IMR-90 (cell line): ENCODE measurements at regions not wholly inside any gene's neighbourhood (a gene's known extent, or its start where the extent isn't known, plus 50 kb on each side); places are given as distances from the start of the nearest gene placed in this dataset.

Source experiments
- ATAC-seq: fragments of 200-7000 bp; cut with Tn5 transposase; 2 replicates; pipeline ENCODE4 v1.9.1; 2020; ENCODE audit warnings: low read depth, mild to moderate bottlenecking, moderate library complexity
- BruUV-seq: library from RNA; stranded (reverse); fragments of 400-500 nt; replicated peaks from 2 replicates; lab custom pipeline; 2021; lab: Mats Ljungman, UMichigan
- CTCF ChIA-PET: fragments of 300-600 bp; formaldehyde crosslinking; extraction: SDS; loops from one replicate; lab custom pipeline; 2021; ENCODE audit warnings: antibody characterized with exemption; lab: Yijun Ruan, JAX
- POLR2A ChIA-PET: fragments of 300-600 bp; sonication (Branson Sonifier 250); formaldehyde crosslinking; loops from one replicate; lab custom pipeline; 2022; ENCODE audit warnings: antibody characterized with exemption; ENCODE audit not compliant: unreplicated experiment; lab: Charles Lee
- DNase-seq: peaks from one replicate; pipeline ENCODE4 v3.0.0; 2013
- H2AFZ ChIP-seq: replicated peaks from 2 replicates; pipeline ENCODE3; 2013; ENCODE audit warnings: low read length, mild to moderate bottlenecking; ENCODE audit not compliant: poor library complexity
- H2AK5ac ChIP-seq: 2 replicates; pipeline ENCODE4 v1.6.1; 2013; ENCODE audit warnings: low read depth, low read length, inconsistent platforms
- H2AK9ac ChIP-seq: replicated peaks from 2 replicates; pipeline ENCODE3; 2013; ENCODE audit warnings: mild to moderate bottlenecking, low read depth, low read length, moderate library complexity; ENCODE audit not compliant: poor library complexity
- H2BK120ac ChIP-seq: 2 replicates; pipeline ENCODE4 v1.6.1; 2013; ENCODE audit warnings: low read depth, low read length, inconsistent platforms
- H2BK15ac ChIP-seq: 3 replicates; pipeline ENCODE4 v1.6.1; 2013; ENCODE audit warnings: low read depth, low read length, inconsistent platforms
- H2BK20ac ChIP-seq: 2 replicates; pipeline ENCODE4 v1.6.1; 2013; ENCODE audit warnings: low read depth, mild to moderate bottlenecking, inconsistent platforms, low read length, moderate library complexity
- H2BK5ac ChIP-seq: 2 replicates; pipeline ENCODE4 v1.6.1; 2013; ENCODE audit warnings: mild to moderate bottlenecking, low read depth, low read length, inconsistent platforms; ENCODE audit not compliant: poor library complexity, severe bottlenecking
- H3K14ac ChIP-seq: replicated peaks from 2 replicates; pipeline ENCODE4 v1.6.1; 2013; ENCODE audit warnings: low read depth, low read length, inconsistent platforms
- H3K18ac ChIP-seq: 2 replicates; pipeline ENCODE4 v1.6.1; 2013; ENCODE audit warnings: low read depth, low read length, control low read depth
- H3K23ac ChIP-seq: 2 replicates; pipeline ENCODE4 v1.6.1; 2013; ENCODE audit warnings: low read depth, low read length, inconsistent platforms
- H3K27ac ChIP-seq: 2 replicates; pipeline ENCODE4 v1.5.1; 2013; ENCODE audit warnings: mild to moderate bottlenecking, control low read depth, low read length; ENCODE audit not compliant: insufficient read depth
- H3K27me3 ChIP-seq: 2 replicates; pipeline ENCODE4 v1.6.1; 2013; ENCODE audit warnings: low read length; ENCODE audit not compliant: control insufficient read depth, insufficient read depth
- H3K36me3 ChIP-seq: 2 replicates; pipeline ENCODE4 v1.6.1; 2013; ENCODE audit warnings: low read length, mixed read lengths; ENCODE audit not compliant: control insufficient read depth, insufficient read depth
- H3K4ac ChIP-seq: 2 replicates; pipeline ENCODE4 v1.6.1; 2013; ENCODE audit warnings: low read depth, low read length, inconsistent platforms
- H3K4me1 ChIP-seq: 2 replicates; pipeline ENCODE4 v1.6.1; 2013; ENCODE audit warnings: low read length, mixed read lengths; ENCODE audit not compliant: control insufficient read depth, insufficient read depth
- H3K4me2 ChIP-seq: 2 replicates; pipeline ENCODE4 v1.6.1; 2013; ENCODE audit warnings: low read depth, mild to moderate bottlenecking, control low read depth, low read length, moderate library complexity
- H3K4me3 ChIP-seq: 2 replicates; pipeline ENCODE4 v1.5.1; 2013; ENCODE audit warnings: low read depth, mild to moderate bottlenecking, control low read depth, low read length, moderate library complexity; ENCODE audit not compliant: insufficient read depth
- H3K56ac ChIP-seq: 2 replicates; pipeline ENCODE4 v1.6.1; 2013; ENCODE audit warnings: low read length, inconsistent platforms; ENCODE audit not compliant: insufficient read depth; ENCODE audit errors: extremely low read depth
- H3K79me1 ChIP-seq, 2 experiments: 2 replicates each; pipeline ENCODE4 v1.6.1; 2013; ENCODE audit warnings: low read length in 2 of 2, inconsistent platforms in 1 of 2, low read depth in 1 of 2
- H3K9ac ChIP-seq: 2 replicates; pipeline ENCODE4 v1.6.1; 2013; ENCODE audit warnings: low read depth, low read length, control low read depth
- H3K9me1 ChIP-seq: 2 replicates; pipeline ENCODE4 v1.6.1; 2013; ENCODE audit warnings: low read length, inconsistent platforms; ENCODE audit not compliant: insufficient read depth
- H3K9me3 ChIP-seq: 2 replicates; pipeline ENCODE4 v1.6.1; 2013; ENCODE audit warnings: low read length; ENCODE audit not compliant: control insufficient read depth, insufficient read depth
- H4K20me1 ChIP-seq: 2 replicates; pipeline ENCODE4 v1.6.1; 2013; ENCODE audit warnings: low read length, inconsistent platforms; ENCODE audit not compliant: insufficient read depth
- H4K5ac ChIP-seq: 2 replicates; pipeline ENCODE4 v1.6.1; 2013; ENCODE audit warnings: mild to moderate bottlenecking, low read depth, low read length, control low read depth
- H4K8ac ChIP-seq, 2 experiments: 2 replicates each; pipeline ENCODE4 v1.6.1; 2013; ENCODE audit warnings: low read depth in 2 of 2, low read length in 2 of 2, control low read depth in 1 of 2, inconsistent platforms in 1 of 2
- H4K91ac ChIP-seq: 2 replicates; pipeline ENCODE4 v1.6.1; 2013; ENCODE audit warnings: low read depth, low read length, inconsistent platforms; ENCODE audit not compliant: insufficient read depth
- BHLHE40 ChIP-seq: fragments of 150-350 bp; IDR thresholded peaks from 2 replicates; pipeline ENCODE4 v1.6.1; 2016; ENCODE audit warnings: mild to moderate bottlenecking, low read depth, low read length
- CEBPB ChIP-seq: IDR thresholded peaks from 2 replicates; pipeline ENCODE4 v1.6.1; 2012; ENCODE audit warnings: low read depth, low read length, improper control_type of control experiment
- dilution Hi-C: fragments of 300-500 bp; cut with HindIII; formaldehyde crosslinking; loops from one replicate; pipeline ENCODE4 v1.14.3; 2018; ENCODE audit warnings: low sequenced_read_pairs; ENCODE audit not compliant: unreplicated experiment
- in situ Hi-C: fragments of 300-500 bp; cut with MboI; formaldehyde crosslinking; loops from 3 replicates; pipeline ENCODE4 v1.14.3; 2019; ENCODE audit warnings: low sequenced_read_pairs, inconsistent platforms, mixed read lengths
- intact Hi-C: fragments of 100-400 bp; cut with micrococcal nuclease; formaldehyde crosslinking; loops from 2 replicates; pipeline ENCODE4 v1.10.0; 2022

DNA sequence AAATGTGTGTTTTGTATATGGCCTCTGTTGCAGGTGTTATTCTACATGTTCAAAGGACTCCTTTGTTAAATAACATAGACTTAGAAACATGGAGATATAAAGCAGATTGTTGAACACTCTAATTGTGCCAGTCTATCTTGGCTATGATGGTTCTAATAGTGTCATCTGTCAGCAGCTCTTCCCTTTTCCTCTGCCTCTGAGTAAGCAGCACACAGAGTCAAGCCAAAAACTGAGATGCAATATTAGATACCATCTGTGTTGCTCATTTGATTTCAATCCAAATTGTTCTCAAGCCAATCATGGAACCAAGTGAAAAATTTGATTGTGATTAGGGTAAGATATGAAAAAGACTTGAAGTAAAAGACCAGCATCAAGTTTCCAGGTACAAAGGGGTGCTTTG is 871.1 kb upstream of the MGAT4C start:
- no peak overlapping the region for H2BK15ac ChIP-seq
- no peaks in the 10 kb centered on the region for H3K4me1 ChIP-seq
- BruUV-seq, result no TSS peak
- H4K8ac ChIP-seq, result no peak overlapping the region
- CTCF ChIA-PET, result interaction anchor here (0.6 kb wide), 1 partner anchor 218 kb away, joined by 4 read pairs; no protein-coding TSS in a partner anchor
- DNase-seq (peak; percentile 61), ATAC-seq (peak; percentile 57)
- no peak overlapping the region for H3K4me3 ChIP-seq
- no peak overlapping the region for H2AFZ ChIP-seq
- no peak overlapping the region for H3K27ac ChIP-seq
- no peak overlapping the region for H3K4ac ChIP-seq
- no peaks in the 10 kb centered on the region for H4K20me1 ChIP-seq
- H3K9ac ChIP-seq, result no peak overlapping the region
- no peaks in the 10 kb centered on the region for H3K27me3 ChIP-seq
- intact Hi-C loops (no loop called here), in situ Hi-C loops (no loop called here), dilution Hi-C loops (no loop called here)
- H2BK5ac ChIP-seq, result no peak overlapping the region
- no peaks in the 10 kb centered on the region for H3K79me1 ChIP-seq
- no peak overlapping the region for H4K5ac ChIP-seq
- H2BK120ac ChIP-seq, result no peak overlapping the region
- H3K18ac ChIP-seq, result no peak overlapping the region
- no peak overlapping the region for H4K91ac ChIP-seq
- no peak overlapping the region for H2BK20ac ChIP-seq
- H3K4me2 ChIP-seq, result no peak overlapping the region
- no peak overlapping the region for H3K14ac ChIP-seq
- no peaks in the 10 kb centered on the region for H3K36me3 ChIP-seq
- H2AK5ac ChIP-seq, result no peak overlapping the region
- no peaks in the 10 kb centered on the region for H3K9me1 ChIP-seq
- TF ChIP-seq BHLHE40, result no peak
- TF ChIP-seq CEBPB, result 0 out of 2 replicates have a peak, but pooled peaks have one; percentile 15
- H2AK9ac ChIP-seq, result no peak overlapping the region
- H3K9me3 ChIP-seq, result 0 out of 2 replicates have a peak, but pooled peaks cover 2% of the 10 kb centered on the region
- no peak overlapping the region for H3K23ac ChIP-seq
- no peak overlapping the region for H3K56ac ChIP-seq
- POLR2A ChIA-PET, result no interaction called here
